Activated CD4-positive, alpha-beta T cell treated with anti-CD3 and anti-CD28 coated beads for 1 hour (primary cell): ENCODE measurements at regions not wholly inside any gene's neighbourhood (a gene's known extent, or its start where the extent isn't known, plus 50 kb on each side); places are given as distances from the start of the nearest gene placed in this dataset.

Experiments used
- DNase-seq: peaks from one replicate; pipeline ENCODE4 v3.0.0-alpha.2; 2020

DNA sequence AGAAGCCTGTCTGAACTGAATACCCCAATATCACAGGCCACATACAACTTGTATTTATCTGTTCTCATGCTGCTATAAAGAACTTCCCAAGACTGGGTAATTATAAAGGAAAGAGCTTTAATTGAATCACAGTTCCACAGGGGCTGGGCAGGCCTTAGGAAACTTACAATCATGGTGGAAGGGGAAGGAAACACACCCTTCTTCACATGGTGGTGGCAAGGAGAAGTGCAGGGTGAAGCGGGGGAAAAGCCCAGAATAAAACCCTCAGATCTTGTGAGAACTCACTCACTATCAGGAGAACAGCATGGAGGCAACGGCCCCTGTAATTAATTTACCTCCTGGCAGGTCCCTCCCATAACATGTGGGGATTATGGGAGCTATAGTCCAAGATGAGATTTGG, 50.3 kb upstream of the FNDC1 start:
- DNase-seq, result no peak

DNA sequence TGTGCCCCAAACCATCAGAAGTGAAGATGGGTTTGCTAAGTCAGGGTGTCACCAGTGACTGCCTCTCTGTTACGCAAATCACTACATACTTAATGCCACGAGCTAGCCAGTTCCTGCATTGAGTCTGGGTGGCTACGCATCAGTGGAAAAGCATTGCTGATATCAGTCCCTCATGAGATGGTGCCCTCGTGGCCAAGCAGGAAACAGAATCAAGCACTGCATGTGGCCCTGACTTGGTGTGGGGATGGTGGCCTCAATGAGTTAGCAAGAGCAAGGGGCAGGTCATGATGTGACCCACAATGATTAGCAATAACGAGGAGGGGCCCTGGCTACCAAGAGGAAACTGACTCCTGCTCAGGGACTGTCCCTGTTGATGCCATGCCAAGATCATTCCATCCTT, 51.6 kb upstream of the FNDC1 start:
- no peak for DNase-seq

DNA sequence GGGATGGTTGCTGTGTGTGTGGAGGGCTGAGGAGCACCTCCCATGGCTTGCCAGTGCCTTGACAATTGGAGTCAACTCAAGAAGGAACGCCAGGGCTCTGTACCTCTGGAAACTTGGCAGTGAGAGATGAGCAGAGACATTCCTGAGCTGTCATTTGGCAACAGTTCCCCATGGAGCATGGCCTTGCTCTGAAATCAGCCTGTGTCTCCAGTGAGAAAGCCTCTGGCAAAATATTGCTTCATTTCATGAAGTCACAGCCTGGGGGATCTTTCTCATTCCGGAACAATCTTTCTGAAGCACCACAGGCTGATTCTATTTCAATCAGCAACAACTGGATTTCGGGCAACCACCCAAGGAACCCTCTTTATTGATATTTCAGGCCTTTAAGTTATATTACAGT, 52.2 kb upstream of the FNDC1 start:
- no peak for DNase-seq

DNA sequence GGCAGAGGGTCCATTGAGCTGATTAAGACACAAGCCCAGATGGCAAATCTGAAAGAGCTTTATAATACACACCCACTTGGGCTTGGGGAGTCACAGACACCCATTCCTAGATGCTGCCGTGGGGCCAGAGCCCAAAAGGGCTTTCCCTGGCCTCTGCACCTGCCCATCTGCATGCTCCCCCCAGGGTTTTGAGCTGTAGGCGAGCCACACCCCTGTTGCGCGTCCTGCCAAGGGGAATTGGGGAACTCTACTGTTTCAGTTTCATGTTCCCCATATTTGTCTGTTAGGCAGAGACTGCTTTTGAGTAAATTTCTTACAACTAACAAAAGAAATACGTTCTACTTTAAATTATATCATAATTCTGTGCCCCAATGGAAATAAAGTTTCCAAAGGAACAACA, 52.9 kb upstream of the FNDC1 start:
- DNase-seq, result no peak

DNA sequence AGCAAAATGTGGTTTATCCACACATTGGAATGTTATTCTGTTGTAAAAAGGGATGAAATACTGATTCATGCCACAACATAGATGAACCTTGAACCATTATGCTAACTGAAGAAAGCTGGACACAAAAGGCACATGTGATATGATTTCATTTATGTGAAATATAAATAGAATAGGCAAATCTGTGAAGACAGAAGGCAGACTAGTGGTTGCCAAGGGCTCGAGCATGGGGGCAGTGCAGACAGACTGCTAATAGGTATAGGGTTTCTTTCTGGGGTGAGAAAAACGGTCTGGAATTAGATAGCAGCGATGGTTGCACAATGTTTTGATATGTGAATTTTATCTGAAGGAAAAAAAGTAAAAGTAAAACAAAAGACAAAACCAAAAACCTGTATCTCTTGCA, 54.6 kb upstream of the FNDC1 start:
- DNase-seq, result no peak

DNA sequence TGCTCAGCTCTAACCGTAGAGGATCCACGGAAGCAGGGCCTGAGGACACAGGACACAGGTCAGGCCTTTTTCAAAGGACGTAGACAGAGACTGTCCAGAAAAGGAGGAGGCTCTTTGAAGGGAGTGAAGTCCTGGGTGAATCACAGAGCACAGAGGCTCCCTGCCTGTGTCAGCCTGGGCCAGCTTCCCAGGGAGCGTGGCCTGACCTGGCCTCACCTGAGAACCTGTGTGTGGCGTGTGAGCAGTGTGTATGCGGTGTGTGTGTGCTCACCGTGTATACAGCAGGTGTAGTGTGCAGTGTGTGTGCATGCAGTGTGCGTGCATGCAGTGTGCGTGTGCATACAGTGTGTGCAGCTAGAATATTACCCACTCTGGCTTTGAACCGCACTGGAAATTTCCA, 56.0 kb upstream of the FNDC1 start:
- DNase-seq, result no peak

DNA sequence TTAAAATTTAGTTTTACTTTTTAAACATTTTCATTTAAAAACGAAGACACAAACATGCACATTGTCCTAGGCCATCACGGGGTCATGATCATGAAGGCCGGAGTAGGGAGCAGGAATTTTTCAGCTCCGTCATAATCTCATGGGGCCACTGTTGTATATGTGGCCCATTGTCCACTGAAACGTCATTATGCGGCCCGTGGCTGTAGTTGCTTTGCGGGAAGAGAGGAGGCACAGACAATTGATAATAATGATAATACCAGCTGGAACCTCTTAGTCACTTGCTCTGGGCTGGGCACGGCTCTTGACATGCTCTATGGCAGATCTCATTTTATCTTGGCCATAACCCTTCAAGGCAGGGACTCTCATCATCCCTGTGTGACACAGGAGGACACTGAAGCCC, 56.5 kb upstream of the FNDC1 start:
- no peak for DNase-seq

DNA sequence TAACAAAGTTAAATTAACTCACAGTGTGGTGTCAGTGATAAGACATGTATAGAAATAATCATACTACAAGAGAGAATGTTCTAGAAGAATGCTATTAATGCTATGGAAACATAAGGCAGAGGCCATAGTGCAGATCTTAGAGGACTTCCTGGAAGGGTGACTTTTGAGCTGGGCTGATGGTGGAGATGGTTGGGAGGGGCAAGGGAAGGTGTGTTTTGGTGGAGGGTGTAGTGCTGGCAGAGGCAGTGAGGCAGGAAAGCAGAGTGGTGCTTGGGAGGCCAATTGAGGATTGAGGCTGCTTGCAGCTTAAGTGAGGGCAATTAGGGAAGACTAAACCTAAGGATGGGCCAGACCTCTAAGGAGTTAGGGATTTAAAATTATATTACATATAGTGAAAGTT, 58.5 kb upstream of the FNDC1 start:
- no peak for DNase-seq

DNA sequence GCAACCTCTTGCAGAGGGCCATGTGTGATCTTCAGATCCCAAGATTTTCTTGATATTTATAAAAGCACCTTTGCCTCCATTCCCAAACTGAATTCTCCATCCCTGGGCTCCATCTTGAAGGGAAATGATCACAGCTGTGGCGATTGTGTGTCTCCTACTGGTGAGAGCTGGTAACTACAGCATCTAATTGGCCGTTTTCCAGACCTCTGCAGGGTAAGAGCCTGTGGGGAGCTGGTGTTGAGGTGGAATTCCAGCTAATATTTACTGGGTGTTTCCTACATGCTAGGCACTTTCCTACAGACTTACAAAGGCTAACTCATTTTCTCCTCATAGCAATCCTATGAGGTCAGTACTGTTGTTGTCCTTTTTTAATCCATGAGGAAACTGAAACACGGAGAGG, 59.2 kb upstream of the FNDC1 start:
- no peak for DNase-seq

DNA sequence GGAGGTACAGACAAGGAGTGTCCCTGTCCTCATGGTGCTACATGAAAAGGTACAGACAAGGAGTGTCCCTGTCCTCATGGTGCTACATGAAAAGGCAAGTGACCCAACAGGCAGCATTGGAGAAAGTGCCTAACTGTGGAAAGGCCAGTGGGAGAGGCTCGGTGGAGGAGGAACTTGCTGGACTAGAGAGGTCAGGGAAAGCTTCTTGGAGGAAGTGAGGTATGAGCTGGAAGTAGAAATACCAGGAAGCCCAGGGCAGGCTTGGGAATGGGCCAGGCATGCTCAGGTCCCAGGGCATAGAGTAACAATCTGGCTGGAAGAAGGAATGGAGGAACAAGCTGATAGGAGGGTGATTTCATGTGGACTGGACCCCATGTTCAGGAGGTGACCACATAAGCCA, 59.8 kb upstream of the FNDC1 start:
- DNase-seq, result no peak

DNA sequence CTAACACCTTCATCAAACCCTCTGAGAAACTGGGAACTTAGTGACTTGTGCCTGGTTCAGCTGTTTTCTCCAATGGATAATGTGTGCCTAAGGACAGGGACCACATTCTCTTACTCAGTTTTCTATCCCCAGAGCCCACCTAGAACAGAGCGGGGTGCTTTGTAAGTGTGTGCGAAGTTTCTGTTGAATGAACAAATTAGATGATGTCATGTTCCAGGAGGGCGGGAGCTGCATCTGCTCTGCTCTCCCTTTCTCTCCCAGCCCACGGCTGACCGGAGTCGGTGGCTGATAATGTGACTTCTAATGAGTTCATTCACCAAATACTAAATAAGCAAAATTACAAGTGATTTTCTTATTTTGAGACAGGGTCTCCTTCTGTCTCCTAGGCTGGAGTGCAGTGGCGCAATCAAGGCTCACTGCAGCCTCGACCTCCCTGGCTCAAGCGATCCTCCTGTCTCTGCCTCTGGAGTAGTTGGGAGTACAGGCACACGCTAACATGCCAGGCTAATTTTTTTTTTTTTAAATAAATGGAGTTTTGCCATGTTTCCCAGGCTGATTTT, 60.7 kb upstream of the FNDC1 start:
- no peak for DNase-seq

DNA sequence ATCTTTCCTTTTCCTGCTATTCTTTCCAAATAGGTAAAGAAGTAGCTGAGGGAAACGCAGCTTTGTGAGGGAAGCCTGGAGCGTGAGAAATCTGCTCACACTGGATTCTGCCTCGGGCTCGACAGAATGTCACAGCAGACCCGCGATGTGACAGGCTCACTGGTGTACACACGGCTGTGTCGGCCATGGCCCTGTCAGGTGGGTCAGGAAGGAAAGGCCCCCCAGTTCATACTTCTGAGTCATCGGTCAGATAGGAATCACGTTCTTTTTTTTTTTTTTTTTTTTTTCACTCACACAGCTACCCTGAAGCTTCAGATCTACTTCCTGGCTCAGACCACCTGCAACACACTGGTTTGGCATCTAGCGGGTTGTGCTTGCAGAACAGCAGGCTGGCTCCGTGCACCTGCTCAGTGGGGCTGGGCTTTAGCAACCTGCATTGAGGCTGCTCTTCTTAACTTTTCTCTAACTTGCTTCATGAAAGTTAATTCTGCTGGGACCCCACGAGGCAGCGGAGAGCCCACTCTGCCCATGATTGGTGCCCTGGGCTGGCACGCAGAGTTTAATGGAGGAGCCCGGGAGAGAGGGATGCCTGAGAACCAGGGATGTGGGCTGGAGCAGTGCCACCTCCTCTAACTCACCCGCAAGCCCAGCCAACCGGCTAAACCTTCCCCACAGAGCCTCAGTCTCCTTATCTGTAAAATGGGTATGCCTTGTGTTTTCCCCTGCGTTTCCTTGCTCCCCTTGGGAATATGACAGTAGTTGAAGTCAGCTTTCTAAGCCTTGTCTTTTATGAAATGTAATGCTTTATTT, 61.5 kb upstream of the FNDC1 start:
- DNase-seq, result peak; percentile 48

DNA sequence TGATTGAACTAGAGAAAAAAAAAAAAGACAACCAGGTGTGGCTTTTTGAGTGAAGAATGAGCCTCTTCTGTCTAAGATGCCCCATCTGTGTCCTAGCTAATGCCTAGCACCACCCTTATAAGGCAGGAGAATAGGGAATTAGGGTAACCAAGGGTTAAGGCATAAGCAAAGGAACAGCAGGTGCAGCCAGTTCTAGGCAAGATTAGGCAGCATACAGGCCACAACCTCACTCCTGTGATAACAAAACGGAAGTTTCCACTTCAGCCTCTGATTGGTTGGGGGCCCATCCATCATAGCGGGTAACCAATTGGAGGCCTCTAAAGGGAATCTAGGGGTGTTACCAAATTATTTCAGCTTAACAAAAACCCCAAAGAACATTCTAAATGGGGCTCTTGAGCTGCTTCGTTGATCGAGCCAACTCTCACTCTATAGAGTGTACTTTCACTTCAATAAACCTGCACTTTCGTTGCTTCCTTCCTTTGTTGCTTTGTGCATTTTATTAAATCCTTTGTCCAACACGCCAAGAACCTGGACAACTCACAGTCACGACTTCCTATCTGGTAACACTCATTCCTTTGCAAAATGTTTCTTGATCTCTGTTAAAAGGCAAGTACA, 61.9 kb upstream of the TAGAP start:
- peak; percentile 89 for DNase-seq

DNA sequence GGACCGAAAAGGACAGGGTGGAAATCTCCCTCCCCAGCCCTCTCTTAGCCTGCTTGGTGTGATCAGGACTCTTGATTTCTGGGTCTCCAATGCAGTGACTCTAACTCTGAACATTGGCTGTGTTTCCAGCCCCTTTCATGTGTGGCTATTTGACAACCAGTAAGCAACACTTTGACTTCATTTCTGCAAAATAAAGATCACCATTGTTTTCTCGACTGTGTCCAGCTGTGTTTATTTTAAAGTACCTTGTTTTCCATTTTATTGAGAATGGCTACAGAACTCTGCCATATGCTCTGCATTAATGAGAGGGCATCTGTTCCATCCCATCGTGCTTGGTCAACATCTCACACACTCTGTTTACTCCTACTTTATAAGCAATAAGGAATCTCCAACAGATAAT, 60.9 kb upstream of the TAGAP start:
- no peak for DNase-seq

DNA sequence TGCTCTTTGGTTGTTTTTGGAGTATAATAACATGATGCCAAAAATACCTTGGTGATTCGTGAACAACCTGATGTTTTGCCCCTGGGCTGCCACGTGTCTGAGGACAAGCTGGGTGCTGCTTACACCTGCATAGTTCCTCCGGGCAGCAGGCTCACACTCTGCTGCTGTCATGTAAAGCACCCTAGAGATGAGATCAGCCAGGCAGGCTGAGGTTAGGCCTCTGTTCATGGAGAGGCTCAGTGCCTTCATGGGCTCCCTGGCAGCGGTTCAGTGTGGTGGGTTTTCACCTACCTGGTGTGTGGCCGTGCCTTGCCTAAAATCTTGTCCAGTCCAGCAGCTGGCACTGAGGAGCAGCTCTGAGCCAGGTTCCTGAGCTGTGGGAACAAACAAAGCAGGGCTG, 60.1 kb upstream of the TAGAP start:
- DNase-seq, result no peak

DNA sequence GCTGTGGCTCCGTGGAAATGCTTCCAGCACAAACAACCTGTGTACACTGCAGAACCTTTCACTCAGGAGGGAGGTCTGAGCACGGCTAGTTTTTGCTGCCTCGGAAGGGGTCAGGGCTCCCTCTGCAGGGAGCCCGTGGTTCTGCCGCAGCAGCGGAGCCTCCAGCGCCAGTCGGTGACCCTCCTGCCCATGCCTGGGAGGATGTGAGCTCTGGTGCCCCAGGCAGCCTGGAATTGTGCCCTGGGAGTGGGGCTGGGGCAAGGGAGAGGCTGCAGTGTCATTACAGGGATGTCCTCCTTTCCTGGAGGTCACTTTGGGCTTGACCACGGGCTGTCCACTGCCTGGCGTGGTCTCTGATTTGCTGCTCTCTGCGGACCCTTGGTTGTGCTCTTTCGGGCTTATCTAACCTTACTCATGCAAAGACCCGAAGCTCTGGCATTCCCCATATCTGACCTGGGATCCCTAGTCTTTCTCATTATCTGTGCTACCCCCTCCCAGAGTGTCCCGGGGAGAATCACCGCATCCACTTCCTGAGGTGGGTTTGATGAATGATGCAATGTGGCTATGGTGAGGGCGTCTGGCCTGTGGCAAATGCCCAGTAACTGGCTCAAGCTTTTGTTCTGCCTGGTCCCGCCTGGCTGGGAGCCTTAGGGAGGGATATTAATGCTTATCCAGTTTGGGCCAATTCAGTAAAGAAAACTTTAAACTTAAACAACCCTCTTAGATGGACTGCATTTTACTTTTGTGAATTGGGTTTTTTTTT, 59.6 kb upstream of the TAGAP start:
- DNase-seq, result peak; percentile 74

DNA sequence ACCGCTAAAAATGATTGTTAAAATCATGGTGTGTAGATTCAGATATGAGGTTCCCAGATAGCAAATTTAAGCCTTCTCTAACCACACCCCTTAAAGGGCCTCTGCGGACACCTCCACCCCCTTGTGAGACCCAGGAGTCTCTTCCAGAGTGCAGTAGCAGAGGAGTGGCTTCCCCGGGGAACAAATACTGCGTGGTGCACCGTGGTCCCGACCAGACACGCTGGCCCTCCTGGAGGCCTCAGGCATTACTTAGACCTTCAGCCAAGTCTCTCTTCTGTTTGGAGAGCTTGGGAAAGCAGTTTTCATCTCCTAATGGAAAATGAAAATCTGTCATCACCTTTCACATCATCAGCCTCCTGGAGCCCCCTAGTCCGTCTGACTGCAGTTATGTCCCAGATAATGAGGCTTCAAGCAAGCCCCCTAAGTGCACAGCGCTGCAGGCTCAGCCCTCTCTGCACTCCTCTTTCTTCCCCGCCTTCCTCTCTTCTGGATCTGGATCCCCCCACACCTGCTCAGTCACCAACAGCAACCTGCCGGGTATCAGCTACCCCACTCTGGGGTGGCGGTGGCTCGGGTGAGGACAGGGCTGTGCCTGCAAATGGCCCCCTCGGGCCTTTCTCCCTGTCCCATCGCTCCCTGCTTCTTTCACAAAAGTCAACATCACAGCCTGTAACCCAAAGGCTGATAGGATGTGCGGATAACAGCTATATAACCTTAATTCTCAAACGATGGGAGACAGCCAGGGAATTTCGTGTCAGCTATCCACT, 58.8 kb upstream of the TAGAP start:
- no peak for DNase-seq

DNA sequence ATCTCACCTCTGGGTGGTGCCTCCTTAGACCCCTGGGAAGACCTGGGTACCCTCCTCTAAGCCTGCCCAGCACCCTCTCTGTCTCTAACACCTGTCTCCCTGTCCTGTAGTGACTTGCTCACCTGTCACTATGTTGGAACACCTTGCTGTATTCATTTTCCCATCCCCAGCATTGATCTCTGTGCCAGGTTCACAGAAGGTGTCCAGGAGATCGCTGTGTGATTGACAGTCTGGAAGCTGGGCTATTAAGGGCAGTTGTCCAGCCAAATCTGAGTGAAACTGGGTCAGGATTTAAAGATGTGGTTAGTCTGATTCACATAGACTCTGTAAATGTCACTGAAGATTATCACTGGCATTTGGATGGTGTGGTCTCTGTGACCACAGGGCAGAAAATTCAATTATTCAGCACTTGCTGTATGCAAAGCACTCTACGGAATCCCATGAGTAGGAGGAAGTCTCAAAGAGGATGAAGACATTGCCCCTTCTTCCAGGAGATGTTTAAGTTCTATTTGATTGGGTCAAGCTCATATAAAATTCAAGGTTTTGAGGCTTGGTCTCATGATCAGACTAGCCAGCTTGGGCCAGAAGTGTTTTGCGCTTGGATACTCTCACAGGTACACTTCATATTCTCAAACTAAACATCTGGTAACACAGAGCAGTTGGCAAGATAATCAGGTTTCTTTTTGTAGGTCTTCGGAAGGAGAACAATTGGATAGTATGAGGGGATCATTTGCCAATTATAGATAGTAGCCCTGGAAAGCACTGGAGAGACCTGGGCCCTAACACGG, 57.8 kb upstream of the TAGAP start:
- no peak for DNase-seq

DNA sequence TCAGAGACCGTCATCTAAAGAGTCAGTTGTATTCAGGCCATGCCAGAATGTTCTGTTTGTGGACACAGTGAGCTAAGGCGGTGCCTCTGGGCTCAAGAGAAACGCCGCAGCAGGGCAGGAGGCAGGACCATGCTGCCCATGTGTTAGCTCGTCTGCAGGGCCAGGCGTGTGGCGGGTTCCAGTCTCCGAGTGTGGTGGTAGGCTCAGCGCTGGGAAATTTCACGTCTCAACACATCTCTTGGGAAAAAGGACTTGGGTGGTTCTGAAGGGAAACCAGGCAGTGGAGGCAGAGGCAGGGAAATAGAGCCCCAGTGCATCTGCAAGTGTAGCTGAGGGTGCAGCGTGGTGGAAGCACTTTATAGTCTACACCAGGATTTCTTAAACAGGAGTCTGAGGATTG, 56.9 kb upstream of the TAGAP start:
- no peak for DNase-seq

DNA sequence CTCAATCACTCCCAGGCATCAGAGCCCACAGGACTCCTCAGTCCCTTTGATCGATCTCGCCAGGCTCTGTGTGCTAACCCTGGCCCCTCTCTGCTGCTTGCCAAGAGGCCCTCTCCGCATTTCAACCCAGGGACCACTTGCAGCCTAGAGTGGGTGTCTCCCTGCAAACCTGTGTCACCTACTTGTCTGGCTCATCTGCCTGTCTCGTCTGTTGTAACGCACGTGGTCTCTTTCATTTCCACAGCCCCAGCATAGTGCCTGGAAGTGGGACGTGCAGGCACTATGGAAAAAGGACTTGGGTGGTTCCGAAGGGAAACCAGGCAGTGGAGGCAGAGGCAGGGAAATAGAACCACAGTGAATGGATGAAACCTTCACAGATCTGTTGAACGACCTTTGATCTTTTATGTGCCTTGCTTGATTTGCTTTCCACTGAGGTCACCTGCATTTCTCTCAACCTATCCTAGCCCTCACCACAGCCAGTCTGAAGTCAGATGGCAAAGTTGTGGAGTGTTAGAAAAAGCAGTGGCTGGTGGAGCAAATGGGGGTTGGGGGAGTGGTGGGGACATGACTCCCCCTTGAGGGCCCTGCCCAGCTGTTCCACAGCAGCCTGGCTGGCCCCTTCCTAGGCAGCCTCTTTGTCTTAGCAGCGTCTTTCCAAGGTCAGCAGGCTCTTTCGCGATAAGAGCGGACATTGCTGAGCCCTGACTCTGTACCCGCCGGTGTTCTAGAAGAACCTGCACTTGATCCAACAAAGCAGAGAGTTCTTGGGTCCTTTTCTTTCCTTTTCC, 55.8 kb upstream of the TAGAP start:
- no peak for DNase-seq

DNA sequence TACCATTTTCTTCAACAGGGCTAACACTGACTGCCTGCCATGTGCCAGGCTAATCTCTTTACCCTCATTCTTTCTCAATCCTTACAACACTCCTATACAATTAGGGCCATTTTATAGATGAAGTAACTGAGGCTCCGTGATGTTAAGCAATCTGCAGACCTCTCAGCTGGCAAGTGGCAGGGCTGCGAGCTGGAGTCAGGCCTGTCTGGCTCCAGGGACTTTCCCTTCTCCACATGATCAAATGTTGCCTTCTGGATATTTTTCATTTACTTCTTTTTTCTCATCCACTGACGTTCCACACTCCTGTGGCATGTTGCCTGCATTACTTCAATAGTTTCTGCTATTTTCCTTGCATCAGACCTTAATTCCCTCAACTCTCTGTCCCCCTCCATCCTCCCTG, 55.2 kb upstream of the TAGAP start:
- no peak for DNase-seq
